Right lobe of liver (tissue), 4 donors: ENCODE measurements at regions not wholly inside any gene's neighbourhood (a gene's known extent, or its start where the extent isn't known, plus 50 kb on each side); places are given as distances from the start of the nearest gene placed in this dataset.

Experiments used
- CTCF ChIP-seq, 4 donors: fragments of 200-600 bp in 3 of 4; fragments of 450-650 bp in 1 of 4; IDR thresholded peaks; one replicate each; pipeline versions ENCODE4 v1.5.1 to v1.8.0; 2016 to 2022; ENCODE audit warnings: antibody characterized with exemption in 4 of 4, mild to moderate bottlenecking in 2 of 4
- POLR2A ChIP-seq: fragments of 450-650 bp; IDR thresholded peaks from one replicate; pipeline ENCODE4 v1.6.1; 2017; ENCODE audit warnings: antibody characterized with exemption, mild to moderate bottlenecking
- donor health status: DM: no; HTN: no; CAD: no.
- donor health status: DM: no; HTN: no; CAD: no.
- donor health status: DM: no; HTN: yes; CAD: no.

- TF ChIP-seq CTCF (IDR thresholded peaks at IDR 0.05) (no peak), POLR2A (no peak)
These were observed 161.3 kb upstream of the REG3G start for GRCh38 chr2:78864205-78864604.
